CD14-positive monocyte (primary cell): ENCODE measurements at regions not wholly inside any gene's neighbourhood (a gene's known extent, or its start where the extent isn't known, plus 50 kb on each side); places are given as distances from the start of the nearest gene placed in this dataset.

ENCODE experiments used
- DNase-seq, 3 donors: peaks; one replicate each; pipeline ENCODE4 v3.0.0-alpha.2; 2011 to 2022
- H2AFZ ChIP-seq: 2 replicates; pipeline ENCODE4 v1.6.0; 2012; ENCODE audit warnings: mild to moderate bottlenecking, low read depth, low read length, inconsistent platforms; ENCODE audit not compliant: insufficient read depth, poor library complexity, severe bottlenecking
- H3K27ac ChIP-seq, 2 donors: 1 replicate in 1 of 2; 2 replicates in 1 of 2; pipeline ENCODE4 v1.5.1; 2012 to 2013; ENCODE audit warnings: low read length in 2 of 2, control low read depth in 1 of 2, inconsistent platforms in 1 of 2, low read depth in 1 of 2, mild to moderate bottlenecking in 1 of 2
- H3K27me3 ChIP-seq, 2 donors: one replicate each; pipeline versions ENCODE4 v1.6.0 to v1.6.1; 2011 to 2013; ENCODE audit warnings: low read length in 2 of 2; ENCODE audit not compliant: control insufficient read depth in 2 of 2, insufficient read depth in 2 of 2
- H3K36me3 ChIP-seq, 2 donors: replicated peaks in 1 of 2; 1 replicate in 1 of 2; 2 replicates in 1 of 2; pipeline versions ENCODE4 v1.5.1 to v1.6.1; 2012 to 2013; ENCODE audit warnings: low read length in 2 of 2, control low read depth in 1 of 2, inconsistent platforms in 1 of 2, mild to moderate bottlenecking in 1 of 2; ENCODE audit not compliant: insufficient read depth in 2 of 2, control insufficient read depth in 1 of 2
- H3K4me1 ChIP-seq, 2 donors: 1 replicate in 1 of 2; 2 replicates in 1 of 2; pipeline versions ENCODE4 v1.5.1 to v1.6.1; 2012 to 2013; ENCODE audit warnings: low read length in 2 of 2, control low read depth in 1 of 2, inconsistent platforms in 1 of 2, mild to moderate bottlenecking in 1 of 2, moderate library complexity in 1 of 2; ENCODE audit not compliant: insufficient read depth in 2 of 2, control insufficient read depth in 1 of 2
- H3K4me2 ChIP-seq: replicated peaks from 2 replicates; pipeline ENCODE3; 2012; ENCODE audit warnings: low read length, moderate library complexity, mild to moderate bottlenecking; ENCODE audit not compliant: poor library complexity, severe bottlenecking; ENCODE audit errors: extremely low read depth
- H3K4me3 ChIP-seq, 3 experiments: fragments of 200-600 bp in 1 of 3; sonication (generic) in 1 of 3; replicated peaks in 1 of 3; 1 replicate in 2 of 3; 2 replicates in 1 of 3; pipeline ENCODE4 v1.5.1; 2011 to 2013; ENCODE audit warnings: low read length in 3 of 3, mild to moderate bottlenecking in 3 of 3, control low read depth in 2 of 3, low read depth in 2 of 3, inconsistent platforms in 1 of 3, moderate library complexity in 1 of 3
- H3K79me2 ChIP-seq: 2 replicates; pipeline ENCODE4 v1.6.0; 2012; ENCODE audit warnings: mild to moderate bottlenecking, control low read depth, inconsistent platforms, low read length, moderate library complexity; ENCODE audit not compliant: insufficient read depth
- H3K9ac ChIP-seq: 2 replicates; pipeline ENCODE4 v1.6.0; 2017; ENCODE audit warnings: low read length, mild to moderate bottlenecking; ENCODE audit not compliant: insufficient read depth, poor library complexity, severe bottlenecking
- H3K9me3 ChIP-seq, 2 donors: replicated peaks in 1 of 2; 1 replicate in 1 of 2; 2 replicates in 1 of 2; pipeline versions ENCODE4 v1.5.1 to v1.6.1; 2012 to 2013; ENCODE audit warnings: low read length in 2 of 2, control low read depth in 1 of 2; ENCODE audit not compliant: control insufficient read depth in 1 of 2, insufficient read depth in 1 of 2
- H4K20me1 ChIP-seq: 2 replicates; pipeline ENCODE4 v1.6.0; 2012; ENCODE audit warnings: mild to moderate bottlenecking, low read length, control low read depth, moderate library complexity; ENCODE audit not compliant: insufficient read depth
- H3K27ac Mint-ChIP-seq, 7 donors: one replicate each; pipeline ENCODE4 v1.8.0; 2020; ENCODE audit warnings: mild to moderate bottlenecking in 7 of 7, mixed read lengths in 7 of 7, moderate library complexity in 6 of 7, inconsistent platforms in 2 of 7
- H3K27me3 Mint-ChIP-seq, 3 donors: one replicate each; pipeline ENCODE4 v1.8.0; 2021 to 2022; ENCODE audit warnings: low read depth in 3 of 3, mild to moderate bottlenecking in 3 of 3, mixed read lengths in 3 of 3, moderate library complexity in 3 of 3, inconsistent platforms in 1 of 3
- H3K36me3 Mint-ChIP-seq, 2 donors: one replicate each; pipeline ENCODE4 v1.8.0; 2020; ENCODE audit warnings: mixed read lengths in 2 of 2, inconsistent platforms in 1 of 2, mild to moderate bottlenecking in 1 of 2
- H3K4me1 Mint-ChIP-seq: one replicate; pipeline ENCODE4 v1.8.0; 2020; ENCODE audit warnings: mild to moderate bottlenecking, mixed read lengths
- H3K4me3 Mint-ChIP-seq, 2 donors: one replicate each; pipeline ENCODE4 v1.8.0; 2020; ENCODE audit warnings: mild to moderate bottlenecking in 2 of 2, mixed read lengths in 2 of 2, moderate library complexity in 1 of 2
- H3K9me3 Mint-ChIP-seq, 7 donors: one replicate each; pipeline ENCODE4 v1.8.0; 2020 to 2022; ENCODE audit warnings: mixed read lengths in 7 of 7, mild to moderate bottlenecking in 6 of 7, moderate library complexity in 6 of 7, inconsistent platforms in 2 of 7
- whole genome bisulfite sequencing: methylation state at CpG from one replicate; pipeline ENCODE4 v1.1.5; 2013; ENCODE audit warnings: missing lambda C conversion rate; ENCODE audit not compliant: insufficient coverage; 5-methylcytosine and 5-hydroxymethylcytosine counted together
- intact Hi-C, 2 donors: fragments of 100-400 bp; cut with micrococcal nuclease; formaldehyde crosslinking; loops; one replicate each; pipeline versions ENCODE4 v1.15.0 to v1.15.1; 2023
- TF ChIP-seq, protein P1 (sequence below): fragments of 200-600 bp; IDR thresholded peaks from one replicate; pipeline ENCODE4 v1.8.0; 2022; ENCODE audit warnings: antibody characterized with exemption, mild to moderate bottlenecking

- Histone ChIP-seq H3K4me1 (no peaks in the 10 kb centered on the region), H3K27ac (no peak overlapping the region), H2AFZ (no peak overlapping the region), H4K20me1 (no peaks in the 10 kb centered on the region), H3K9ac (no peak overlapping the region), H3K4me3 (no peak overlapping the region), H3K4me2 (no peak overlapping the region), H3K27me3 (no peaks in the 10 kb centered on the region), H3K79me2 (no peaks in the 10 kb centered on the region), H3K9me3 (no peaks in the 10 kb centered on the region), H3K36me3 (no peaks in the 10 kb centered on the region)
- 80% methylated on average over 4 of the region's 5 CpGs for WGBS
- Mint-ChIP-seq H3K4me1 (peaks cover 5% of the 10 kb centered on the region), H3K36me3 (no peaks in the 10 kb centered on the region), H3K27ac (no peak overlapping the region), H3K4me3 (no peak overlapping the region), H3K27me3 (peaks cover 0 to 2% (median 2%) of the 10 kb centered on the region in 3 donors), H3K9me3 (peaks cover 0 to 4% (median 0%) of the 10 kb centered on the region in 7 donors)
- DNase-seq, result no peak
- TF ChIP-seq, protein P1, sequence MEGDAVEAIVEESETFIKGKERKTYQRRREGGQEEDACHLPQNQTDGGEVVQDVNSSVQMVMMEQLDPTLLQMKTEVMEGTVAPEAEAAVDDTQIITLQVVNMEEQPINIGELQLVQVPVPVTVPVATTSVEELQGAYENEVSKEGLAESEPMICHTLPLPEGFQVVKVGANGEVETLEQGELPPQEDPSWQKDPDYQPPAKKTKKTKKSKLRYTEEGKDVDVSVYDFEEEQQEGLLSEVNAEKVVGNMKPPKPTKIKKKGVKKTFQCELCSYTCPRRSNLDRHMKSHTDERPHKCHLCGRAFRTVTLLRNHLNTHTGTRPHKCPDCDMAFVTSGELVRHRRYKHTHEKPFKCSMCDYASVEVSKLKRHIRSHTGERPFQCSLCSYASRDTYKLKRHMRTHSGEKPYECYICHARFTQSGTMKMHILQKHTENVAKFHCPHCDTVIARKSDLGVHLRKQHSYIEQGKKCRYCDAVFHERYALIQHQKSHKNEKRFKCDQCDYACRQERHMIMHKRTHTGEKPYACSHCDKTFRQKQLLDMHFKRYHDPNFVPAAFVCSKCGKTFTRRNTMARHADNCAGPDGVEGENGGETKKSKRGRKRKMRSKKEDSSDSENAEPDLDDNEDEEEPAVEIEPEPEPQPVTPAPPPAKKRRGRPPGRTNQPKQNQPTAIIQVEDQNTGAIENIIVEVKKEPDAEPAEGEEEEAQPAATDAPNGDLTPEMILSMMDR, result no peak
- intact Hi-C loops, result no loop called here
These were observed 236.6 kb downstream of the DEPDC1B start for GRCh38 chr5:60463179-60463868.

GRCh38 chr5:60458666-60459065 lies 241.3 kb downstream of the DEPDC1B start:
- H4K20me1 ChIP-seq, result no peaks in the 10 kb centered on the region

More at GRCh38 chr5:60458666-60459065, 241.3 kb downstream of the DEPDC1B start:
- H3K9ac ChIP-seq, result no peak overlapping the region
- no peaks in the 10 kb centered on the region for H3K36me3 ChIP-seq
- no peak overlapping the region for H3K4me2 ChIP-seq
- H3K79me2 ChIP-seq, result no peaks in the 10 kb centered on the region
- peaks cover 5% of the 10 kb centered on the region for H3K4me1 Mint-ChIP-seq
- TF ChIP-seq, protein P1, result no peak
- H3K4me3 Mint-ChIP-seq, result no peak overlapping the region
- H3K27ac ChIP-seq, result no peak overlapping the region
- no peak for DNase-seq
- WGBS, result 94% methylated on average over 3 of the region's 7 CpGs
- no peaks in the 10 kb centered on the region for H3K27me3 ChIP-seq
- no peaks in the 10 kb centered on the region for H3K9me3 ChIP-seq
- no peaks in the 10 kb centered on the region for H3K4me1 ChIP-seq
- H3K36me3 Mint-ChIP-seq, result no peaks in the 10 kb centered on the region
- no peak overlapping the region for H2AFZ ChIP-seq
- intact Hi-C loops, result no loop called here
- peaks cover 0 to 6% (median 0%) of the 10 kb centered on the region in 7 donors for H3K9me3 Mint-ChIP-seq
- no peak overlapping the region for H3K27ac Mint-ChIP-seq
- H3K27me3 Mint-ChIP-seq, result peaks cover 0 to 3% (median 2%) of the 10 kb centered on the region in 3 donors
- no peak overlapping the region for H3K4me3 ChIP-seq
